ENCODE measurements at regions not wholly inside any gene's neighbourhood (a gene's known extent, or its start where the extent isn't known, plus 50 kb on each side); places are given as distances from the start of the nearest gene placed in this dataset.

DNA sequence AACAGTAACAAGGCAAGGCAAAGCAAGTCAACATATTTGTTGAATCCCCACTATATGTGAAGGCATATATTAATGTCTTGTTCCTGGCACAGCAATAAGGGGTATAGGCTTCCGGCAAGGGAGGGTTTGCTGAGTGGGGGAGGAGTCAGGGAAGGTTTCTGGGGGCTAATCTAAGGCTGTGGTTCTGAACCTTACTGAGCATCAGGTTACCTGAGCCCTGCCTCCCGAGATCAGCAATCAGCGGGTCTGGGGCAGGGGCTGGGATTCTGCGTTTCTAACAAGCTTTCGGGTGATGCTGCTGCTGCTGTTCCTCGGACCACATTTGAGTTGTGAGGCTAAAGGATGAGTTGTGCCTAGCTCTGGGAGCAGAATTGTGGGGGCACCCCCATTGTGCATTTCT lies 401.7 kb upstream of the SPRED2 start:
- TF ChIP-seq CTCF (IDR thresholded peaks at IDR 0.05) (no peak), POLR2A (IDR thresholded peaks at IDR 0.05) (no peak)
